ENCODE measurements at regions not wholly inside any gene's neighbourhood (a gene's known extent, or its start where the extent isn't known, plus 50 kb on each side); places are given as distances from the start of the nearest gene placed in this dataset.

- TF ChIP-seq, protein P1, sequence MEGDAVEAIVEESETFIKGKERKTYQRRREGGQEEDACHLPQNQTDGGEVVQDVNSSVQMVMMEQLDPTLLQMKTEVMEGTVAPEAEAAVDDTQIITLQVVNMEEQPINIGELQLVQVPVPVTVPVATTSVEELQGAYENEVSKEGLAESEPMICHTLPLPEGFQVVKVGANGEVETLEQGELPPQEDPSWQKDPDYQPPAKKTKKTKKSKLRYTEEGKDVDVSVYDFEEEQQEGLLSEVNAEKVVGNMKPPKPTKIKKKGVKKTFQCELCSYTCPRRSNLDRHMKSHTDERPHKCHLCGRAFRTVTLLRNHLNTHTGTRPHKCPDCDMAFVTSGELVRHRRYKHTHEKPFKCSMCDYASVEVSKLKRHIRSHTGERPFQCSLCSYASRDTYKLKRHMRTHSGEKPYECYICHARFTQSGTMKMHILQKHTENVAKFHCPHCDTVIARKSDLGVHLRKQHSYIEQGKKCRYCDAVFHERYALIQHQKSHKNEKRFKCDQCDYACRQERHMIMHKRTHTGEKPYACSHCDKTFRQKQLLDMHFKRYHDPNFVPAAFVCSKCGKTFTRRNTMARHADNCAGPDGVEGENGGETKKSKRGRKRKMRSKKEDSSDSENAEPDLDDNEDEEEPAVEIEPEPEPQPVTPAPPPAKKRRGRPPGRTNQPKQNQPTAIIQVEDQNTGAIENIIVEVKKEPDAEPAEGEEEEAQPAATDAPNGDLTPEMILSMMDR (IDR thresholded peaks at IDR 0.05; ENCODE audit: low read depth, low read length, poor library complexity, severe bottlenecking), result no peak
- TF ChIP-seq EZH2phosphoT487 (IDR thresholded peaks at IDR 0.05; ENCODE audit: borderline replicate concordance, low read length), result no peak
Observed at GRCh38 chr4:14193601-14194000, 566.1 kb upstream of the BOD1L1 start.

Data from DOHH2 (cell line).